GM12878 (cell line): ENCODE measurements at regions not wholly inside any gene's neighbourhood (a gene's known extent, or its start where the extent isn't known, plus 50 kb on each side); places are given as distances from the start of the nearest gene placed in this dataset.
"Not testable (repeated sequence)": the region's sequence is repeated elsewhere in the genome, so short reads cannot be mapped to it uniquely, and the experiment has no call there.

Source experiments
- ATAC-seq: fragments of 200-7000 bp; cut with Tn5 transposase; 3 replicates; pipeline ENCODE4 v1.9.1; 2020; ENCODE audit warnings: mild to moderate bottlenecking, moderate library complexity
- BruUV-seq: library from RNA; stranded (reverse); fragments of 400-500 nt; replicated peaks from 2 replicates; lab custom pipeline; 2021; lab: Mats Ljungman, UMichigan
- CTCF ChIA-PET: fragments of 300-600 bp; sonication (Branson Sonifier 250); formaldehyde crosslinking; extraction: SDS; loops from one replicate; lab custom pipeline; 2021; ENCODE audit warnings: inconsistent platforms; lab: Yijun Ruan, JAX
- POLR2A ChIA-PET: fragments of 350-600 bp; formaldehyde crosslinking; extraction: SDS; loops from one replicate; lab custom pipeline; 2021; ENCODE audit warnings: inconsistent platforms; lab: Charles Lee
- RAD21 ChIA-PET: fragments of 300-600 bp; sonication (Branson Sonifier 250); formaldehyde crosslinking; loops from one replicate; lab custom pipeline; 2023; ENCODE audit warnings: antibody characterized with exemption; ENCODE audit not compliant: unreplicated experiment; lab: Charles Lee
- SMC1A ChIA-PET: fragments of 300-600 bp; sonication (Branson Sonifier 250); formaldehyde crosslinking; loops from one replicate; lab custom pipeline; 2023; ENCODE audit not compliant: unreplicated experiment, uncharacterized antibody; lab: Charles Lee
- DNase-seq: peaks from one replicate; pipeline ENCODE4 v3.0.0-alpha.2; 2011; ENCODE audit warnings: low read depth, low spot score
- FAIRE-seq: peaks from 3 replicates; lab custom pipeline; 2011; peaks lifted over from hg19 to GRCh38; lab: Jason Lieb, UNC
- H2AFZ ChIP-seq: 2 replicates; pipeline ENCODE4 v1.6.0; 2011; ENCODE audit warnings: low read depth, low read length, control low read depth; ENCODE audit not compliant: control insufficient read depth
- H3K27ac ChIP-seq: 2 replicates; pipeline ENCODE4 v1.5.1; 2011; ENCODE audit warnings: control low read depth; ENCODE audit not compliant: control insufficient read depth, insufficient read depth
- H3K27me3 ChIP-seq, 2 experiments: replicated peaks in 1 of 2; 2 replicates each; pipeline versions ENCODE4 v1.6.0 to v1.6.1; 2011; ENCODE audit warnings: low read length in 1 of 2; ENCODE audit not compliant: control insufficient read depth in 2 of 2, insufficient read depth in 2 of 2
- H3K36me3 ChIP-seq, 2 experiments: 2 replicates each; pipeline ENCODE4 v1.5.1; 2011; ENCODE audit warnings: low read length in 1 of 2; ENCODE audit not compliant: control insufficient read depth in 2 of 2, insufficient read depth in 2 of 2
- H3K4me1 ChIP-seq: 2 replicates; pipeline ENCODE4 v1.6.1; 2011; ENCODE audit warnings: mild to moderate bottlenecking, low read length, moderate library complexity, mixed read lengths; ENCODE audit not compliant: control insufficient read depth, insufficient read depth
- H3K4me2 ChIP-seq: 2 replicates; pipeline ENCODE4 v1.6.0; 2011; ENCODE audit warnings: control low read depth; ENCODE audit not compliant: control insufficient read depth, insufficient read depth
- H3K4me3 ChIP-seq: fragments of 200-600 bp; sonication (generic); 2 replicates; pipeline ENCODE4 v1.5.1; 2016
- H3K79me2 ChIP-seq: 2 replicates; pipeline ENCODE4 v1.6.0; 2011; ENCODE audit warnings: low read length; ENCODE audit not compliant: control insufficient read depth, insufficient read depth
- H3K9ac ChIP-seq: 2 replicates; pipeline ENCODE4 v1.8.0; 2011; ENCODE audit warnings: low read length, control low read depth, mixed read lengths; ENCODE audit not compliant: control insufficient read depth, insufficient read depth
- H3K9me3 ChIP-seq: replicated peaks from 3 replicates; pipeline ENCODE4 v1.5.1; 2011; ENCODE audit warnings: mild to moderate bottlenecking, low read length; ENCODE audit not compliant: control insufficient read depth, insufficient read depth
- H4K20me1 ChIP-seq: 2 replicates; pipeline ENCODE4 v1.6.0; 2011; ENCODE audit not compliant: control insufficient read depth, insufficient read depth
- WGBS: methylation state at CpG from one replicate; pipeline ENCODE4 v1.1.6; 2016; ENCODE audit warnings: low lambda C conversion rate; ENCODE audit not compliant: insufficient replicate concordance, insufficient coverage; ENCODE audit errors: missing lambda C conversion rate; 5-methylcytosine and 5-hydroxymethylcytosine counted together
- in situ Hi-C: fragments of 300-500 bp; cut with MboI; formaldehyde crosslinking; loops from 9 replicates; pipeline ENCODE4 v1.14.3; 2018; ENCODE audit warnings: mixed read lengths
- intact Hi-C: fragments of 100-400 bp; cut with micrococcal nuclease; formaldehyde crosslinking; loops from one replicate; pipeline ENCODE4 v1.14.2; 2022; ENCODE audit not compliant: unreplicated experiment

DNA sequence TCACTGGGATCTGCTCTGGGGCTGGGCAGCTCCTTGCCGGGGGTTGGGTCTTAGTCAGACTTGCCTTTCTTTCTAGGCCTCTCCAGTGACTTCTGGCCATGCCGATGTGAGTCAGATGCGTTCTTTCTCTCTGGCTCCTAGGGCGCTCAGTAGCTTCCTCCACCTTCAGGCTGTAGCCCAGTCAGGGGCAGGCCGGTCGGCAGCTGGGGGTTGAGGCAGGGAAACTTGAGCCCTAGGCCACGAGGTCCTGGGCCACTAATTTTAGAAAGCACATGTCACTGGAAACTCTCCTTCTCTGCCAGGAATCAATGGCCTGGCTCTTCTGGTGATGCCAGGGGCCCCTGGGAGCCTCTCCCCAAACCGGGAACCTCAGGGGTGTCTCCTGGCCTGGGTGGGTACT is 192.4 kb upstream of the TP53TG3 start:
- intact Hi-C loops, H3K4me3 ChIP-seq, H3K36me3 ChIP-seq, H3K79me2 ChIP-seq, POLR2A ChIA-PET, H3K27ac ChIP-seq, in situ Hi-C loops, SMC1A ChIA-PET, ATAC-seq, BruUV-seq, H3K27me3 ChIP-seq, H3K9ac ChIP-seq, RAD21 ChIA-PET, H4K20me1 ChIP-seq, H3K4me1 ChIP-seq, H3K9me3 ChIP-seq, H2AFZ ChIP-seq, FAIRE-seq, CTCF ChIA-PET, DNase-seq, H3K4me2 ChIP-seq: not testable (repeated sequence)
- 50% methylated on average over 2 of the region's 8 CpGs for WGBS

DNA sequence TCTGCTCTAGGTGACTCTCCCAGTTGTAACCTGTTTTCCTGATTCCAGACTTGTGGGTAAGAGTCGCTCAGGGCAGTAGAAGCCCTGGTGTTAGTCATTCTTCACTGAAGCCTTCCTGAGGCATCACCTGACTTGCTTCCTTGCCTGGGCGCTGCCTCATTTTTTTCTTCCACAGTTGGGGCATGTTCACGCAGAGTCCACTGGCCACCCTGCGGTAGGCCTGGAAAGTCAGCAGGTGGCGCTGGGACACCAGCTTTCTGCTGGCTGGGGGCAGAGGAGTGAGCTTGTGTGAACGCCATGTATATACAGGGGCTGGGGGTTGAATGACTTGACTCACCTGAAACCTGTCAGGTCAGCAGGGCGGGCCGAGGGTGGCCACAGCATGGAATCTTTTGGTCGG is 189.3 kb upstream of the TP53TG3 start:
- H3K9ac ChIP-seq, H3K27me3 ChIP-seq, CTCF ChIA-PET, DNase-seq, H2AFZ ChIP-seq, H3K27ac ChIP-seq, H3K9me3 ChIP-seq, SMC1A ChIA-PET, in situ Hi-C loops, H3K4me3 ChIP-seq, H4K20me1 ChIP-seq, BruUV-seq, RAD21 ChIA-PET, H3K4me2 ChIP-seq, POLR2A ChIA-PET, H3K79me2 ChIP-seq, H3K4me1 ChIP-seq, H3K36me3 ChIP-seq, intact Hi-C loops, FAIRE-seq: not testable (repeated sequence)
- WGBS = no CpG with 5 or more reads among the region's 9 CpGs
- ATAC-seq = peak; percentile 66

DNA sequence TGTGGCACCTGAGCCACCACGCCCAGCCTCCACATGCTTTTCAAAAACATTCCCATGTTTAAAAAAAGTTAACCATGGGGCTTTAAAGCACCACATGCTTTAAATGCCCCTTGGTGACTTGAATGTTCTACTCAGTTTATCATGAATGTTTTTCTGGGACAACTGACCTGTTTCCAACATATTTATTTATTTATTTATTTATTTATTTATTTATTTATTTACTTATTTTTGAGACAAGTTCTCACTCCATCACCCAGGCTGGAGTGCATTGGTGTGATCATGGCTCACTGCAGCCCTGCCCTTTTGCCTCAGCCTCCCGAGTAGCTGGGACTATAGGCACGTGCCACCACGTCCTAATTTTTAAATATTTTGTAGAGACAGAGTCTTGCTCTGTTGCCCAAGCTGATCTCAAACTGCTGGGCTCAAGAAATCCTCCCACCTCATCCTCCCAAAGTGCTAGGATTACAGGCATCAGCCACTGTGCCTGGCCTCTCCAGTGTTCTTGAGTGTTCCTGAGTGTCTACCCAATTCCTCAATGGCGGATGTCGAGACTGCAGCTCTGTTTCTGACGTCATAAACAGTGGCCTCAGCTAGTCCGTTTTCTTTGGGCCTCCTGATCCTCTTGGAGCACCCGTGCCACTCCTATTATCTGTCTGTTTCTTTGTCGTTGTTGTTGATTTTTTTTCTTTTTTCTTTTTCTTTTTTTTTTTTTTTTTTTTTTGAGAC is 185.7 kb upstream of the TP53TG3 start:
- DNase-seq, H3K27me3 ChIP-seq, intact Hi-C loops, FAIRE-seq, POLR2A ChIA-PET, H3K79me2 ChIP-seq, H3K4me3 ChIP-seq, H3K9me3 ChIP-seq, H3K36me3 ChIP-seq, H3K4me1 ChIP-seq, BruUV-seq, H3K9ac ChIP-seq, SMC1A ChIA-PET, H3K4me2 ChIP-seq, H2AFZ ChIP-seq, H4K20me1 ChIP-seq, in situ Hi-C loops, H3K27ac ChIP-seq, ATAC-seq, RAD21 ChIA-PET, CTCF ChIA-PET: not testable (repeated sequence)
- WGBS = 3% methylated on average over 6 of the region's 10 CpGs

GRCh38 chr16:32847379-32847778 is 171.4 kb upstream of the TP53TG3 start:
- RAD21 ChIA-PET, DNase-seq, POLR2A ChIA-PET, H4K20me1 ChIP-seq, H3K27me3 ChIP-seq, BruUV-seq, SMC1A ChIA-PET, H3K4me2 ChIP-seq, CTCF ChIA-PET, H3K27ac ChIP-seq, H3K79me2 ChIP-seq, H2AFZ ChIP-seq, ATAC-seq, FAIRE-seq, intact Hi-C loops, H3K4me1 ChIP-seq, H3K36me3 ChIP-seq, in situ Hi-C loops, H3K4me3 ChIP-seq, H3K9me3 ChIP-seq, H3K9ac ChIP-seq: not testable (repeated sequence)
- 0% methylated on average over 3 of the region's 4 CpGs for WGBS
